B cell (primary cell): ENCODE measurements at regions not wholly inside any gene's neighbourhood (a gene's known extent, or its start where the extent isn't known, plus 50 kb on each side); places are given as distances from the start of the nearest gene placed in this dataset.
"Not testable (repeated sequence)": the region's sequence is repeated elsewhere in the genome, so short reads cannot be mapped to it uniquely, and the experiment has no call there.

Experiments
- ATAC-seq: fragments of 200-7000 bp; cut with Tn5 transposase; one replicate; pipeline ENCODE4 v1.10.0; 2021; ENCODE audit warnings: low read depth, mild to moderate bottlenecking, moderate number of reproducible peaks, moderate library complexity
- CTCF ChIA-PET: fragments of 350-600 bp; sonication (Branson Sonifier 250); formaldehyde crosslinking; loops from one replicate; lab custom pipeline; 2021; ENCODE audit warnings: antibody characterized with exemption, inconsistent platforms; lab: Charles Lee
- POLR2A ChIA-PET: fragments of 350-600 bp; sonication (Branson Sonifier 250); formaldehyde crosslinking; loops from one replicate; lab custom pipeline; 2021; ENCODE audit warnings: antibody characterized with exemption; lab: Charles Lee
- DNase-seq: peaks from one replicate; pipeline ENCODE4 v3.0.0; 2013
- H2AFZ ChIP-seq: 2 replicates; pipeline ENCODE4 v1.6.1; 2012; ENCODE audit warnings: mild to moderate bottlenecking, low read depth, low read length; ENCODE audit not compliant: insufficient read depth, poor library complexity, severe bottlenecking
- H3K27ac ChIP-seq, 2 donors: 1 replicate in 1 of 2; 2 replicates in 1 of 2; pipeline ENCODE4 v1.5.1; 2012 to 2013; ENCODE audit warnings: low read length in 2 of 2, mild to moderate bottlenecking in 2 of 2, moderate library complexity in 1 of 2
- H3K27me3 ChIP-seq, 4 experiments: fragments of 200-600 bp in 1 of 4; sonication (generic) in 1 of 4; replicated peaks in 1 of 4; 1 replicate in 2 of 4; 2 replicates in 2 of 4; pipeline versions ENCODE4 v1.6.1 to v1.7.0; 2013 to 2016; ENCODE audit warnings: low read length in 3 of 4, mild to moderate bottlenecking in 2 of 4, mixed read lengths in 1 of 4, moderate library complexity in 1 of 4; ENCODE audit not compliant: insufficient read depth in 4 of 4, control insufficient read depth in 3 of 4; ENCODE audit errors: control extremely low read depth in 1 of 4
- H3K36me3 ChIP-seq, 2 experiments: replicated peaks in 1 of 2; 1 replicate in 1 of 2; 2 replicates in 1 of 2; pipeline versions ENCODE4 v1.6.1 to v1.7.1; 2013; ENCODE audit warnings: low read length in 1 of 2; ENCODE audit not compliant: insufficient read depth in 2 of 2, control insufficient read depth in 1 of 2; ENCODE audit errors: control extremely low read depth in 1 of 2, extremely low read depth in 1 of 2
- H3K4me1 ChIP-seq, 2 donors: fragments of 200-600 bp in 1 of 2; sonication (generic) in 1 of 2; 1 replicate in 1 of 2; 2 replicates in 1 of 2; pipeline versions ENCODE4 v1.5.1 to v1.6.1; 2013 to 2017; ENCODE audit warnings: low read length in 2 of 2; ENCODE audit not compliant: control insufficient read depth in 2 of 2, insufficient read depth in 2 of 2
- H3K4me2 ChIP-seq: replicated peaks from 2 replicates; pipeline ENCODE3; 2012; ENCODE audit warnings: mild to moderate bottlenecking, low read depth, low read length; ENCODE audit not compliant: poor library complexity, severe bottlenecking
- H3K4me3 ChIP-seq, 5 experiments: fragments of 200-600 bp in 1 of 5; sonication (generic) in 1 of 5; 1 replicate in 3 of 5; 2 replicates in 2 of 5; pipeline versions ENCODE4 v1.5.1 to v1.7.0; 2011 to 2016; ENCODE audit warnings: low read length in 4 of 5, mild to moderate bottlenecking in 4 of 5, low read depth in 2 of 5, control low read depth in 1 of 5, moderate library complexity in 1 of 5; ENCODE audit not compliant: insufficient read depth in 1 of 5; ENCODE audit errors: control extremely low read depth in 1 of 5, extremely low read depth in 1 of 5
- H3K79me2 ChIP-seq: fragments of 200-600 bp; sonication (generic); one replicate; pipeline ENCODE4 v1.6.0; 2016; ENCODE audit warnings: low read length; ENCODE audit not compliant: control insufficient read depth, insufficient read depth
- H3K9ac ChIP-seq: fragments of 200-600 bp; sonication (generic); 2 replicates; pipeline ENCODE4 v1.6.1; 2017; ENCODE audit warnings: mild to moderate bottlenecking, low read length, moderate library complexity
- H3K9me3 ChIP-seq, 3 donors: one replicate each; pipeline versions ENCODE4 v1.6.1 to v1.7.1; 2013; ENCODE audit warnings: low read length in 2 of 3; ENCODE audit not compliant: control insufficient read depth in 2 of 3, insufficient read depth in 1 of 3; ENCODE audit errors: control extremely low read depth in 1 of 3
- H4K20me1 ChIP-seq: 2 replicates; pipeline ENCODE4 v1.6.0; 2012; ENCODE audit warnings: mild to moderate bottlenecking, low read length; ENCODE audit not compliant: insufficient read depth, control insufficient read depth, poor library complexity, severe bottlenecking
- H3K27ac Mint-ChIP-seq: one replicate; pipeline ENCODE4 v1.8.0; 2021; ENCODE audit warnings: mixed read lengths
- H3K27me3 Mint-ChIP-seq: one replicate; pipeline ENCODE4 v1.8.0; 2021; ENCODE audit warnings: mixed read lengths
- H3K4me1 Mint-ChIP-seq: one replicate; pipeline ENCODE4 v1.8.0; 2021; ENCODE audit warnings: mixed read lengths
- H3K4me3 Mint-ChIP-seq: one replicate; pipeline ENCODE4 v1.8.0; 2021; ENCODE audit warnings: mixed read lengths
- H3K9me3 Mint-ChIP-seq: one replicate; pipeline ENCODE4 v1.8.0; 2022; ENCODE audit warnings: mixed read lengths; ENCODE audit not compliant: insufficient read depth
- CTCF ChIP-seq: fragments of 200-600 bp; IDR thresholded peaks from one replicate; pipeline ENCODE4 v1.8.0; 2022; ENCODE audit warnings: antibody characterized with exemption, mild to moderate bottlenecking
- EZH2 ChIP-seq: IDR thresholded peaks from 2 replicates; pipeline ENCODE4 v1.6.1; 2012; ENCODE audit warnings: borderline replicate concordance, low read depth, mild to moderate bottlenecking, moderate library complexity, low read length; ENCODE audit not compliant: insufficient read depth, poor library complexity, severe bottlenecking
- WGBS: methylation state at CpG from one replicate; pipeline ENCODE4 v1.1.5; 2013; ENCODE audit warnings: missing lambda C conversion rate; ENCODE audit not compliant: insufficient coverage; 5-methylcytosine and 5-hydroxymethylcytosine counted together
- intact Hi-C: fragments of 100-400 bp; cut with micrococcal nuclease; formaldehyde crosslinking; loops from one replicate; pipeline ENCODE4 v1.10.0; 2022

GRCh38 chr20:29086938-29087337, 2170.5 kb upstream of the DEFB115 start:
- no peak overlapping the region for H3K4me2 ChIP-seq
- no peak overlapping the region for H3K9ac ChIP-seq
- H3K27me3 Mint-ChIP-seq = no peaks in the 10 kb centered on the region
- ATAC-seq = no peak
- H4K20me1 ChIP-seq = no peaks in the 10 kb centered on the region
- ChIA-PET CTCF (no interaction called here), POLR2A (no interaction called here)
- H3K4me1 ChIP-seq = no peaks in the 10 kb centered on the region
- H3K9me3 ChIP-seq = peaks cover 0 to 7% (median 1%) of the 10 kb centered on the region in 3 donors
- WGBS = 100% methylated on average over 2 of the region's 2 CpGs
- no peak overlapping the region for H3K27ac ChIP-seq
- DNase-seq = no peak
- H3K36me3 ChIP-seq = no peaks in the 10 kb centered on the region
- no peaks in the 10 kb centered on the region for H3K27me3 ChIP-seq
- no peak overlapping the region for H2AFZ ChIP-seq
- TF ChIP-seq CTCF (no peak), EZH2 (no peak)
- H3K79me2 ChIP-seq = no peaks in the 10 kb centered on the region
- no peaks in the 10 kb centered on the region for H3K4me1 Mint-ChIP-seq
- no peak overlapping the region for H3K4me3 ChIP-seq
- no peak overlapping the region for H3K27ac Mint-ChIP-seq
- no peak overlapping the region for H3K4me3 Mint-ChIP-seq
- peaks cover 9% of the 10 kb centered on the region for H3K9me3 Mint-ChIP-seq
- intact Hi-C loops = no loop called here

- H3K9ac ChIP-seq, H3K9me3 ChIP-seq, POLR2A ChIA-PET, H2AFZ ChIP-seq, H3K27ac Mint-ChIP-seq, intact Hi-C loops, H3K9me3 Mint-ChIP-seq, H3K4me3 ChIP-seq, H3K27me3 ChIP-seq, H3K4me1 Mint-ChIP-seq, DNase-seq, H3K36me3 ChIP-seq, H3K4me2 ChIP-seq, ATAC-seq, H3K79me2 ChIP-seq, H3K4me3 Mint-ChIP-seq, H4K20me1 ChIP-seq, H3K27me3 Mint-ChIP-seq, H3K4me1 ChIP-seq, CTCF ChIA-PET, H3K27ac ChIP-seq: not testable (repeated sequence)
- no CpG with 5 or more reads among the region's 3 CpGs for WGBS
Observed at GRCh38 chr20:29087887-29088286, 2169.6 kb upstream of the DEFB115 start.

- H3K4me1 Mint-ChIP-seq, DNase-seq, H3K9me3 Mint-ChIP-seq, H4K20me1 ChIP-seq, intact Hi-C loops, H3K36me3 ChIP-seq, H3K27ac ChIP-seq, CTCF ChIA-PET, H3K79me2 ChIP-seq, H3K9me3 ChIP-seq, H2AFZ ChIP-seq, H3K4me3 Mint-ChIP-seq, H3K27ac Mint-ChIP-seq, H3K9ac ChIP-seq, ATAC-seq, H3K27me3 Mint-ChIP-seq, H3K4me2 ChIP-seq, H3K27me3 ChIP-seq, POLR2A ChIA-PET, H3K4me1 ChIP-seq, H3K4me3 ChIP-seq: not testable (repeated sequence)
- WGBS = 100% methylated on average over 1 of the region's 2 CpGs
Observed at GRCh38 chr20:29088472-29088871, 2169.0 kb upstream of the DEFB115 start.
